ENCODE measurements at regions not wholly inside any gene's neighbourhood (a gene's known extent, or its start where the extent isn't known, plus 50 kb on each side); places are given as distances from the start of the nearest gene placed in this dataset.

DNA sequence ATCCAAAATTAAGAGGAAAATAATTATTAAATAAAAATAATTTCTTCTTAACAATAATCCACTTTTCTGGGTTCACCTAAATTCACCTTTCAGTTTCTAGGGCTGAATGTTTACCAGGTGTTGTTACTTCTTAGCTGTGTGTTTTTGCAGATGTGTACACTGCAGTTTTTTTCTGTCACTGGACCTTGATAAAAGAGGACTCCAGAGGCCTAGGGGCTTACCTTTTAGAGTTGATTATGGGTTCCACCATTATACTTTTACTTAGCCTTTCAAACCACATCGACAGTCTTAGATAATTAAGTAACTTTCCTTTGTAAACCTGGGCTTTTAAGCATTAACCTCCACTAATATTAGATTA, 766.5 kb downstream of the BCKDHB start:
- TF ChIP-seq, protein P1, sequence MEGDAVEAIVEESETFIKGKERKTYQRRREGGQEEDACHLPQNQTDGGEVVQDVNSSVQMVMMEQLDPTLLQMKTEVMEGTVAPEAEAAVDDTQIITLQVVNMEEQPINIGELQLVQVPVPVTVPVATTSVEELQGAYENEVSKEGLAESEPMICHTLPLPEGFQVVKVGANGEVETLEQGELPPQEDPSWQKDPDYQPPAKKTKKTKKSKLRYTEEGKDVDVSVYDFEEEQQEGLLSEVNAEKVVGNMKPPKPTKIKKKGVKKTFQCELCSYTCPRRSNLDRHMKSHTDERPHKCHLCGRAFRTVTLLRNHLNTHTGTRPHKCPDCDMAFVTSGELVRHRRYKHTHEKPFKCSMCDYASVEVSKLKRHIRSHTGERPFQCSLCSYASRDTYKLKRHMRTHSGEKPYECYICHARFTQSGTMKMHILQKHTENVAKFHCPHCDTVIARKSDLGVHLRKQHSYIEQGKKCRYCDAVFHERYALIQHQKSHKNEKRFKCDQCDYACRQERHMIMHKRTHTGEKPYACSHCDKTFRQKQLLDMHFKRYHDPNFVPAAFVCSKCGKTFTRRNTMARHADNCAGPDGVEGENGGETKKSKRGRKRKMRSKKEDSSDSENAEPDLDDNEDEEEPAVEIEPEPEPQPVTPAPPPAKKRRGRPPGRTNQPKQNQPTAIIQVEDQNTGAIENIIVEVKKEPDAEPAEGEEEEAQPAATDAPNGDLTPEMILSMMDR (IDR thresholded peaks at IDR 0.05): no peak

DNA sequence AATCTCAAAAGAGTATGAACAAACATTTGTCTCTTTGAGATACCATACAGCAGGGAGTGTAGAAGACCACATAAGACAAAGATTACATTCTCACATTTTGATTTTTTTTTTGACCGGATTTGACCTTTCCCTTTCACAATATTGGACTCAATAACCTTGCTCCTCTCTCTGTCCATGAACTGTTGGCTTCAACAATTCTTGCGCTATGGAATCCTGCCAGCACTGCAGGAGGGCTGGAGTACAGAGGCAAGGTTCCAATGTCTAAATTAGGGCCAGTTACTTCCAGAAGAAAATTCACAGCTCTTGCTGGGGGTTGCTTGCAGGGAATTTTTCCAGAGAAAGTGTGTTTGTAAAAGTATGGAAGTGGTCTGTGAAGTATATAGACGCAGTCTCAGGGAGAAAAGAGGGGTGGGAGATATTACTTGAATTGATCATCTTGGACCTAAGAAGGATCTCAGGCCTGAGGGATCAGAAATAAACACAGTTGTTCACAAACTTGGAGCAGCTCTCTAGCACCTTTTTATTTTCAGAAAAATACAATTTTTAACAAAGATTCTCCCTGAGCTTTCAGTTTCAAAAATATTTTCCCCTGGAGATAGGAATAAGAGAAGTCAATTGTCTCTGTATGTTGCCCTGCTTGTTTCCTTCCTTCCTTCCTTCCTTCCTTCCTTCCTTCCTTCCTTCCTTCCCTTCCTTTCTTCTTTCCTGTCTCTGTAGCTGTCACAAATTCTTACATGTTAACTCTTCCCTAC, 765.9 kb downstream of the BCKDHB start:
- TF ChIP-seq, protein P1 (IDR thresholded peaks at IDR 0.05): no peak

DNA sequence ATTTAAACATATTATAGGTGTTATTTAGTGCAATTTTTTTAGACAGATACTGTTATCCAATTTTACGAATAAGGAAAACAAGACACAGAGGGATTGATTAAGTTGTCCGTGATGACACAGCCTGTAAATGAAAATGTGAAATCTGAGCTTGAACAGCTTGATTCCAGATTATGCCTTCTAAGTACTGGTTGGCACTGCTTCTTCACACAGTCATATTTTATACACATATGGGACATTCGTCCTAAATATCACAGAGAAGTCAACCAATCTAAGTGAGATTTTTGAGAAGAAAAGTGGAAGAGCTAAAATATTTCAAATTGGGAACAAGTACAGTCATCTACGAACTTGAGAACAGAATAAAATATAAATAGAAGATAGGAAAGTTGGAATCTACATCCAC, 756.3 kb downstream of the BCKDHB start:
- TF ChIP-seq, protein P1 (IDR thresholded peaks at IDR 0.05): no peak

DNA sequence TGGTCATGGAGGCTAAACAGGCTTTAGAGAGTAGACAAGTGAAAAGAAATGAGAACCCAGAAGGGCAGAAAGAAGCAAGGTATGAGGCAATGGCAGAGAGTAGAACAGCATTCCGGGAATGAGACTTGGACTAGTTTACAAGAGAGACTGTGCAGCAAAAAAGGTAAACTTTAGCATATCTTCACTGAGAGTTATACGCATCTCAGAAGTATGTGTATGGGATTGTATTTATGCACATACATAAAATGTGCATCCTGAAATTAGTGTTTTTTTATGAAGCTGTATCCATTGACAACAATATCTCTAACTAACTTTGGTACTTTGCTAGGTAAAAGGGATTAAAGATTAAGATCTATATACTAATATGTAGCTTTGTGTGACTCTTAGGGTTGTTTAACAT, 753.6 kb downstream of the BCKDHB start:
- TF ChIP-seq, protein P1 (IDR thresholded peaks at IDR 0.05): no peak

DNA sequence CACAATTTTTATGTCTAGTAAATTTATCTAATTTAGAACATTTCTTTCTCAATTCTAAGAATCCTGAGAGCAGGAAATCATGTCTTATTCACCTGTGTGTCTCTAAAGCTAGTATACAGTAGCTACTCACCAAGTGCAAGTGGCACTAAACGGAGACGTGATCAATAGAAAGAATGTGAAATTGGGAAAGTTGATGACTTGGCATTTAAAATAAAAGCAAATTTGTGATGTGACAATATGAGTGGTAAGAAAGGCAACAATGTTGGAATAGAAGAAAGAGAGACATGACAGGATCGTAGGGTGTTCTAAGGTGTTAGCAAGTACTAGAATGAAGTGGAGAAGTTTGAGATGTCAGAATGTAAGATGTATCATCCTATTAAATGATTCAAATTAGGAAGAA, 725.9 kb downstream of the BCKDHB start:
- TF ChIP-seq, protein P1 (IDR thresholded peaks at IDR 0.05): no peak

DNA sequence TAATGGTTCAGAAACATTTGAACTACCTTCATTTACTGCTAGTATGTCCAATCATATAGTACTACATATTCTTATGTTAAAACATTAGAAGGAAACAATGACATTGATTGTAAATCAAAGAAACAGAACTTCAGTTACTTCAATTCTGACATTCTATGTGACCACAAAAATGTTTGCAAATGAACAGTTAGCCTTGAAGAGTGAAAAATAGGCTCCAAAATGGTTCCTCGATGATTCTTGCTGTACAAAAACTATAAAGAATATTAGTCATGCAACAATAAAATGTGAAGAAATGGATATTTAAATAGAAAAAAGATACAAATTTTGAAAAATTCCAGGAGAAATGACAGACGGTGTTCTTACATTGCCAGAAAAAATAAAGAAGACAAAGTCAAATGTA, 686.9 kb downstream of the BCKDHB start:
- TF ChIP-seq, protein P1 (IDR thresholded peaks at IDR 0.05): no peak

DNA sequence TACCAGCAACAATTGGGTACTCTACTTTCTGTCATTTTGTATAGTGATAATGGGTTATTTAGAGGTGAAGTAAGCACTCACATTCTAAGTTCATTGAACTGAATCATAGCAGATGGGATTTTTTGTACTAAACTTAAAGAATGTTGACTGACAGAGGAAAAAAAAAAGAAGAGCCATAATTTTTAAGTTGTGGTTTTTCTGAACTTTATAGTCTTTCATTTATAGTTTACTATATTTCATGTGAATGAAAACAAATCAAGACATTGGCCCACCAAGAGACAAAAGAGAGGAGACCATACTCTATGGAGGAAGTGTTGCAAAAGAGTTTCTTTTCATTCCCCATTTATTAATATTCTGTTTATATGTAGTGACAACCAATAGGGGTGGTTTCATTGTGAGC, 685.7 kb downstream of the BCKDHB start:
- TF ChIP-seq, protein P1 (IDR thresholded peaks at IDR 0.05): no peak
